ENCODE measurements at regions not wholly inside any gene's neighbourhood (a gene's known extent, or its start where the extent isn't known, plus 50 kb on each side); places are given as distances from the start of the nearest gene placed in this dataset.

DNA sequence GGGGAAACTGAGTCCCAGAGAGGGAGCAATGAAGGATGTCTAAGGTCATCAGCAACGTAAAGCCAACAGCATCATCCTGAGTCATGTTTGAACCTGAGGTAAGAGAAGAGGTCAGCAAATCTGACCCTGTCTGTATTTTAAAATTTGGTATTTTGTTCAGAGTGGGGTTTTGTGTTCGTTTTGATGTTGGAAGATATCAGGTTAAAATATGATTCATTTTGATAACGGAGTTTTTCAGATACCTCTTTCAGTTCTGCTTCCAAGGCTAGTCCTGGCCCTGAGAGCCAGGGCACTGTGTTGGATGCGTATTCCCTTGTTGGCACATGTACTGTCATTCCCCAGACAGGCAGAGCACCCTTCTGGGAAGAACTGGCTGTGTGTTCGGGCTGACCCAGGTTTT is 291.0 kb downstream of the NSG2 start:
- no peak for DNase-seq (ENCODE audit: low read depth)
- H3K4me3 ChIP-seq (ENCODE audit: control insufficient read depth, low read depth, low read length), result no peak overlapping the region
- TF ChIP-seq, protein P1, sequence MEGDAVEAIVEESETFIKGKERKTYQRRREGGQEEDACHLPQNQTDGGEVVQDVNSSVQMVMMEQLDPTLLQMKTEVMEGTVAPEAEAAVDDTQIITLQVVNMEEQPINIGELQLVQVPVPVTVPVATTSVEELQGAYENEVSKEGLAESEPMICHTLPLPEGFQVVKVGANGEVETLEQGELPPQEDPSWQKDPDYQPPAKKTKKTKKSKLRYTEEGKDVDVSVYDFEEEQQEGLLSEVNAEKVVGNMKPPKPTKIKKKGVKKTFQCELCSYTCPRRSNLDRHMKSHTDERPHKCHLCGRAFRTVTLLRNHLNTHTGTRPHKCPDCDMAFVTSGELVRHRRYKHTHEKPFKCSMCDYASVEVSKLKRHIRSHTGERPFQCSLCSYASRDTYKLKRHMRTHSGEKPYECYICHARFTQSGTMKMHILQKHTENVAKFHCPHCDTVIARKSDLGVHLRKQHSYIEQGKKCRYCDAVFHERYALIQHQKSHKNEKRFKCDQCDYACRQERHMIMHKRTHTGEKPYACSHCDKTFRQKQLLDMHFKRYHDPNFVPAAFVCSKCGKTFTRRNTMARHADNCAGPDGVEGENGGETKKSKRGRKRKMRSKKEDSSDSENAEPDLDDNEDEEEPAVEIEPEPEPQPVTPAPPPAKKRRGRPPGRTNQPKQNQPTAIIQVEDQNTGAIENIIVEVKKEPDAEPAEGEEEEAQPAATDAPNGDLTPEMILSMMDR (conservative IDR thresholded peaks at IDR 0.05; ENCODE audit: control insufficient read depth, insufficient read depth, low read depth, low read length), result no peak

- DNase-seq (ENCODE audit: low read depth), result no peak
- TF ChIP-seq, protein P1 (conservative IDR thresholded peaks at IDR 0.05; ENCODE audit: control insufficient read depth, insufficient read depth, low read depth, low read length), result no peak
- H3K4me3 ChIP-seq (ENCODE audit: control insufficient read depth, low read depth, low read length), result no peak overlapping the region
These were observed 292.0 kb downstream of the NSG2 start for GRCh38 chr5:174337276-174338184.

- H3K4me3 ChIP-seq (ENCODE audit: control insufficient read depth, low read depth, low read length), result no peak overlapping the region
- TF ChIP-seq, protein P1 (conservative IDR thresholded peaks at IDR 0.05; ENCODE audit: control insufficient read depth, insufficient read depth, low read depth, low read length), result no peak
- no peak for DNase-seq (ENCODE audit: low read depth)
These were observed 292.9 kb downstream of the NSG2 start for GRCh38 chr5:174338185-174339010.

DNA sequence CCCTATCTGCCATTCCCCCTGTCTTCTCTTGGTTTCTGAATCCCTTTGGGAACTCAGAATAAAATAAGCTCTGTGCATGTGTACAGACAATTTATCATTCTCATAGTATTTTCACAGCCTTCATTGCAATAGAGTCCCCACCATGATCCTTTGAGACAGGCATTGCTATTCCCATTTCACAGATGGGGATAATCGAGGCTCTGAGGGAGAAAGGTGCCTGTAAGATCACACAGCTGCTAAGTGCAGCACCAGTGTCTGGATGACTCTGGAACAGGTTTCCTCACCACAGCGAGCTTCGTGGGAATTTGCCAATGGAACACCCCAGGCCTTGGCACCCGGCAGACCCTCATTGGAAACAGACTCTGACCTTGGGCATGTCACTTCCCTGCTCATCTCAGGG is 293.6 kb downstream of the NSG2 start:
- DNase-seq (ENCODE audit: low read depth), result no peak
- H3K4me3 ChIP-seq (ENCODE audit: control insufficient read depth, low read depth, low read length), result no peak overlapping the region
- TF ChIP-seq, protein P1 (conservative IDR thresholded peaks at IDR 0.05; ENCODE audit: control insufficient read depth, insufficient read depth, low read depth, low read length), result no peak

DNA sequence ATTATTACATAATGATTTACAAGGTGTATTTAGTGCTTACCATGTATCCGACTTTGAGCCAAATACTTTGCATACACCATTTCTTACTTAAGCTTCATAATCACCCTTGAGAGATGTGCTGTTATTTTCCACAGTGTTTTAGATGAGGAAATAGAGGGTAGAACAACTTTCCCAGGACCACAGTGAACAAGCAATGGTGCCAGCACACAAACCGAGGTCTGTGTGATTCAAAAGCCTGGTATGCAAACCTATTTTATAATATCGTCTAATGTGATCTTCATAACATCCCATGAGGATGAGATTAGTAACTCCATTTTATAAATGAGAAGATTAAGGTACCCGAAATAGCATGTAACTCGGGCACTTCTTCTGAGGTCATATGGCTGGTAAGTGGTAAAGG is 294.7 kb downstream of the NSG2 start:
- no peak overlapping the region for H3K4me3 ChIP-seq (ENCODE audit: control insufficient read depth, low read depth, low read length)
- no peak for DNase-seq (ENCODE audit: low read depth)
- TF ChIP-seq, protein P1 (conservative IDR thresholded peaks at IDR 0.05; ENCODE audit: control insufficient read depth, insufficient read depth, low read depth, low read length), result no peak

GRCh38 chr5:174342696-174343095 is 297.2 kb downstream of the NSG2 start:
- no peak for DNase-seq (ENCODE audit: low read depth)
- TF ChIP-seq, protein P1 (conservative IDR thresholded peaks at IDR 0.05; ENCODE audit: control insufficient read depth, insufficient read depth, low read depth, low read length), result no peak
- no peak overlapping the region for H3K4me3 ChIP-seq (ENCODE audit: control insufficient read depth, low read depth, low read length)

Measured in fibroblast of mammary gland (primary cell).